H9 (cell line): ENCODE measurements at regions not wholly inside any gene's neighbourhood (a gene's known extent, or its start where the extent isn't known, plus 50 kb on each side); places are given as distances from the start of the nearest gene placed in this dataset.

Experiments
- DNase-seq: peaks from one replicate; pipeline ENCODE4 v3.0.0-alpha.2; 2017
- H2AFZ ChIP-seq: one replicate; pipeline ENCODE4 v1.6.1; 2013; ENCODE audit warnings: mild to moderate bottlenecking, low read length, control low read depth, moderate library complexity
- H2AK5ac ChIP-seq: 2 replicates; pipeline ENCODE4 v1.6.1; 2013; ENCODE audit warnings: low read length, control low read depth, mixed read lengths; ENCODE audit not compliant: insufficient read length
- H2BK120ac ChIP-seq: one replicate; pipeline ENCODE4 v1.6.1; 2013; ENCODE audit warnings: low read depth, mild to moderate bottlenecking, low read length, control low read depth, inconsistent platforms; ENCODE audit not compliant: poor library complexity, severe bottlenecking
- H2BK12ac ChIP-seq: 2 replicates; pipeline ENCODE4 v1.6.1; 2013; ENCODE audit warnings: low read length, control low read depth, mixed read lengths, low read depth; ENCODE audit not compliant: insufficient read length
- H2BK15ac ChIP-seq: 2 replicates; pipeline ENCODE4 v1.6.1; 2013; ENCODE audit warnings: low read depth, low read length, control low read depth
- H2BK20ac ChIP-seq: one replicate; pipeline ENCODE4 v1.6.1; 2013; ENCODE audit warnings: low read depth, mild to moderate bottlenecking, low read length, control low read depth, inconsistent platforms; ENCODE audit not compliant: poor library complexity, severe bottlenecking
- H2BK5ac ChIP-seq: 2 replicates; pipeline ENCODE4 v1.6.1; 2013; ENCODE audit warnings: low read length, control low read depth, mixed read lengths; ENCODE audit not compliant: insufficient read length
- H3K14ac ChIP-seq: 2 replicates; pipeline ENCODE4 v1.6.1; 2013; ENCODE audit warnings: low read length, control low read depth; ENCODE audit not compliant: insufficient read depth
- H3K18ac ChIP-seq: 2 replicates; pipeline ENCODE4 v1.6.1; 2013; ENCODE audit warnings: low read depth, mild to moderate bottlenecking, mixed read lengths, low read length, control low read depth; ENCODE audit not compliant: insufficient read length
- H3K23ac ChIP-seq: 2 replicates; pipeline ENCODE4 v1.6.1; 2013; ENCODE audit warnings: low read length, control low read depth, mixed read lengths, low read depth; ENCODE audit not compliant: insufficient read length
- H3K23me2 ChIP-seq: 2 replicates; pipeline ENCODE4 v1.6.1; 2013; ENCODE audit warnings: low read depth, mild to moderate bottlenecking, mixed read lengths, low read length, control low read depth; ENCODE audit not compliant: insufficient read length, poor library complexity, severe bottlenecking
- H3K27ac ChIP-seq: 2 replicates; pipeline ENCODE4 v1.5.1; 2013; ENCODE audit warnings: low read length, control low read depth, mixed read lengths, low read depth; ENCODE audit not compliant: insufficient read length
- H3K27me3 ChIP-seq: 2 replicates; pipeline ENCODE4 v1.6.1; 2013; ENCODE audit warnings: low read length, control low read depth, inconsistent platforms; ENCODE audit not compliant: insufficient read depth
- H3K4ac ChIP-seq: 2 replicates; pipeline ENCODE4 v1.6.1; 2013; ENCODE audit warnings: low read depth, mild to moderate bottlenecking, control low read depth, inconsistent platforms, low read length, moderate library complexity
- H3K4me1 ChIP-seq: 2 replicates; pipeline ENCODE4 v1.6.1; 2013; ENCODE audit warnings: low read length, control low read depth, inconsistent platforms; ENCODE audit not compliant: insufficient read depth
- H3K4me2 ChIP-seq: 2 replicates; pipeline ENCODE4 v1.6.1; 2013; ENCODE audit warnings: low read length, control low read depth, mixed read lengths; ENCODE audit not compliant: insufficient read length, insufficient read depth
- H3K56ac ChIP-seq: 2 replicates; pipeline ENCODE4 v1.6.1; 2013; ENCODE audit warnings: low read depth, mild to moderate bottlenecking, mixed read lengths, low read length, control low read depth; ENCODE audit not compliant: insufficient read length
- H3K79me1 ChIP-seq: 2 replicates; pipeline ENCODE4 v1.6.1; 2013; ENCODE audit warnings: low read depth, mild to moderate bottlenecking, moderate library complexity, low read length, control low read depth, inconsistent platforms; ENCODE audit not compliant: insufficient read depth, poor library complexity, severe bottlenecking
- H3K79me2 ChIP-seq: 2 replicates; pipeline ENCODE4 v1.6.1; 2013; ENCODE audit warnings: low read length, control low read depth, inconsistent platforms; ENCODE audit not compliant: insufficient read depth
- H3K9ac ChIP-seq: 2 replicates; pipeline ENCODE4 v1.6.1; 2013; ENCODE audit warnings: low read length, control low read depth, mixed read lengths; ENCODE audit not compliant: insufficient read length; ENCODE audit errors: extremely low read depth
- H3K9me3 ChIP-seq: one replicate; pipeline ENCODE4 v1.6.1; 2013; ENCODE audit warnings: low read depth, low read length, inconsistent platforms; ENCODE audit not compliant: control insufficient read depth
- H3T11ph ChIP-seq: one replicate; pipeline ENCODE4 v1.6.1; 2013; ENCODE audit warnings: mild to moderate bottlenecking, low read length, control low read depth, inconsistent platforms
- H4K20me1 ChIP-seq: one replicate; pipeline ENCODE4 v1.6.1; 2013; ENCODE audit not compliant: control insufficient read depth, insufficient read length, insufficient read depth
- H4K5ac ChIP-seq: 2 replicates; pipeline ENCODE4 v1.6.1; 2013; ENCODE audit warnings: low read depth, mild to moderate bottlenecking, mixed read lengths, low read length, control low read depth; ENCODE audit not compliant: insufficient read length
- H4K8ac ChIP-seq: replicated peaks from 2 replicates; pipeline ENCODE4 v1.6.1; 2013; ENCODE audit warnings: low read length, control low read depth, mixed read lengths, low read depth; ENCODE audit not compliant: insufficient read length
- H4K91ac ChIP-seq: 2 replicates; pipeline ENCODE4 v1.6.1; 2013; ENCODE audit warnings: low read depth, mild to moderate bottlenecking, moderate library complexity, mixed read lengths, low read length, control low read depth; ENCODE audit not compliant: insufficient read length
- H3K27ac Mint-ChIP-seq, 3 experiments: 2 replicates in 2 of 3; 3 replicates in 1 of 3; pipeline ENCODE4 v1.8.0; 2020 to 2021; ENCODE audit warnings: mixed read lengths in 3 of 3, mild to moderate bottlenecking in 1 of 3, moderate library complexity in 1 of 3
- H3K27me3 Mint-ChIP-seq: 2 replicates; pipeline ENCODE4 v1.8.0; 2021; ENCODE audit warnings: low read depth, mild to moderate bottlenecking, moderate library complexity, mixed read lengths
- H3K36me3 Mint-ChIP-seq, 3 experiments: 2 replicates in 2 of 3; 3 replicates in 1 of 3; pipeline ENCODE4 v1.8.0; 2020 to 2021; ENCODE audit warnings: low read depth in 3 of 3, mixed read lengths in 3 of 3; ENCODE audit not compliant: insufficient read depth in 1 of 3
- H3K4me1 Mint-ChIP-seq, 2 experiments: 2 replicates each; pipeline ENCODE4 v1.8.0; 2020; ENCODE audit warnings: mixed read lengths in 2 of 2
- H3K4me3 Mint-ChIP-seq, 2 experiments: 2 replicates in 1 of 2; 3 replicates in 1 of 2; pipeline ENCODE4 v1.8.0; 2020 to 2021; ENCODE audit warnings: mild to moderate bottlenecking in 2 of 2, mixed read lengths in 2 of 2, moderate library complexity in 1 of 2
- H3K9me3 Mint-ChIP-seq, 2 experiments: 2 replicates in 1 of 2; 3 replicates in 1 of 2; pipeline ENCODE4 v1.8.0; 2020; ENCODE audit warnings: mild to moderate bottlenecking in 2 of 2, mixed read lengths in 2 of 2, moderate library complexity in 1 of 2
- WGBS: extraction: QIAGEN DNeasy Blood & Tissue Kit; methylation state at CpG from one replicate; pipeline ENCODE4 v1.1.7; 2013; ENCODE audit warnings: missing lambda C conversion rate, low lambda C conversion rate, mixed read lengths; ENCODE audit not compliant: insufficient read length; ENCODE audit errors: extremely low coverage; 5-methylcytosine and 5-hydroxymethylcytosine counted together
- TF ChIP-seq, protein P1 (sequence below): fragments of 200-600 bp; sonication (generic); conservative IDR thresholded peaks from 3 replicates; pipeline ENCODE4 v1.8.0; 2021; ENCODE audit warnings: antibody characterized with exemption, mild to moderate bottlenecking

DNA sequence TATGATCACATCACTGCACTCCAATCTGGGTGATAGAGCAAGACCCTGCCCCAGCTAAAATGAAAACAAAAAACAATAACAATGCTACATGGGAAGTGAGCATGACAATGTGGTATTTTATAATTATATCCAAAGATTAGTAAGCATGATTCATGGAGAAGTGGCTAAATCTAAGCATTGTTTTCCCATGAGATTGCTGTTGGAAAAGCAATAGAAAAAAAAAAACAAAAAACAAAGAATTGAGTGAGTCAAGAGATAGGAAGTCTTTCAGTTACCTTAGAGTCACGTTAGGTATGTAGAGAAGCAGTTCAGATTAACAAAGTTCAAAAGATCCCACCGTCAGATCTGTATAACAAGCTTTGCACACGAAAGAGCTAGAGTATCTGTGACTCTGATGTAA, 210.3 kb upstream of the CNTN6 start:
- Histone ChIP-seq H3K27me3 (no peaks in the 10 kb centered on the region), H3K27ac (no peak overlapping the region), H4K20me1 (no peaks in the 10 kb centered on the region), H3K23me2 (no peaks in the 10 kb centered on the region), H4K91ac (no peak overlapping the region), H3K79me1 (no peaks in the 10 kb centered on the region), H3K9me3 (no peaks in the 10 kb centered on the region), H3K9ac (no peak overlapping the region), H4K8ac (no peak overlapping the region), H2AFZ (no peak overlapping the region), H2AK5ac (no peak overlapping the region), H3K56ac (no peak overlapping the region), H2BK20ac (no peak overlapping the region), H2BK15ac (no peak overlapping the region), H2BK120ac (no peak overlapping the region), H3K14ac (no peak overlapping the region), H3T11ph (no peak overlapping the region), H3K18ac (no peak overlapping the region), H2BK12ac (no peak overlapping the region), H3K4me2 (no peak overlapping the region), H3K79me2 (no peaks in the 10 kb centered on the region), H4K5ac (no peak overlapping the region), H2BK5ac (no peak overlapping the region), H3K4me1 (no peaks in the 10 kb centered on the region), H3K4ac (no peak overlapping the region), H3K23ac (no peak overlapping the region)
- no peaks in the 10 kb centered on the region for H3K36me3 Mint-ChIP-seq
- no CpG with 5 or more reads among the region's 3 CpGs for WGBS
- no peaks in the 10 kb centered on the region; a peak in 1 of 5 replicates for H3K9me3 Mint-ChIP-seq
- H3K27ac Mint-ChIP-seq = no peak overlapping the region
- peaks cover 4% of the 10 kb centered on the region for H3K27me3 Mint-ChIP-seq
- peaks cover 15 to 25% of the 10 kb centered on the region in 2 experiments for H3K4me1 Mint-ChIP-seq
- DNase-seq = no peak
- no peak overlapping the region for H3K4me3 Mint-ChIP-seq
- TF ChIP-seq, protein P1, sequence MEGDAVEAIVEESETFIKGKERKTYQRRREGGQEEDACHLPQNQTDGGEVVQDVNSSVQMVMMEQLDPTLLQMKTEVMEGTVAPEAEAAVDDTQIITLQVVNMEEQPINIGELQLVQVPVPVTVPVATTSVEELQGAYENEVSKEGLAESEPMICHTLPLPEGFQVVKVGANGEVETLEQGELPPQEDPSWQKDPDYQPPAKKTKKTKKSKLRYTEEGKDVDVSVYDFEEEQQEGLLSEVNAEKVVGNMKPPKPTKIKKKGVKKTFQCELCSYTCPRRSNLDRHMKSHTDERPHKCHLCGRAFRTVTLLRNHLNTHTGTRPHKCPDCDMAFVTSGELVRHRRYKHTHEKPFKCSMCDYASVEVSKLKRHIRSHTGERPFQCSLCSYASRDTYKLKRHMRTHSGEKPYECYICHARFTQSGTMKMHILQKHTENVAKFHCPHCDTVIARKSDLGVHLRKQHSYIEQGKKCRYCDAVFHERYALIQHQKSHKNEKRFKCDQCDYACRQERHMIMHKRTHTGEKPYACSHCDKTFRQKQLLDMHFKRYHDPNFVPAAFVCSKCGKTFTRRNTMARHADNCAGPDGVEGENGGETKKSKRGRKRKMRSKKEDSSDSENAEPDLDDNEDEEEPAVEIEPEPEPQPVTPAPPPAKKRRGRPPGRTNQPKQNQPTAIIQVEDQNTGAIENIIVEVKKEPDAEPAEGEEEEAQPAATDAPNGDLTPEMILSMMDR = no peak
